ENCODE measurements at regions not wholly inside any gene's neighbourhood (a gene's known extent, or its start where the extent isn't known, plus 50 kb on each side); places are given as distances from the start of the nearest gene placed in this dataset.
"Not testable (repeated sequence)": the region's sequence is repeated elsewhere in the genome, so short reads cannot be mapped to it uniquely, and the experiment has no call there.

DNA sequence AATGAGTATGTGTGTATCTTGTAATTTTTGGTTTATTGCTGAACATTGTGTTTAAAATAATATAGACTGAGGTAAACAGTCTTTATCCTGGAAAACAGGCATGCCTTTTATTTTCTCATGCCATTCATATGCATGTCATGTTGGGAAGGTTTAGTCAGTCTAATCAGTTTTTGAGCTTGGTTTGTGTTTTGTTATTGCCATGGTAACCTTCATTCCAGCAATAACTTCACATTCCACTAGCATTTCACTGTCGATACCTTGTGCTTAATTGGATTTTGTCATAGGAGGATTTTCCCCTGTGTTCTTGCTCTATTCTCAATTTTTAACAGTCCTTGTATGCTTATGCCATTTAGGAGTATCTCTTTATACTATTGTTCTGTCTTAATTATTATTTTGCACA is 140.4 kb downstream of the SPDYE17 start:
- H3K4me1 Mint-ChIP-seq; H3K27ac ChIP-seq (ENCODE audit: low read length); H3K4me1 ChIP-seq (ENCODE audit: control insufficient read depth, insufficient read depth, low read length); H3K4me3 Mint-ChIP-seq; H3K9me3 ChIP-seq (ENCODE audit: control insufficient read depth, insufficient read depth, low read length); H3K27ac Mint-ChIP-seq; H3K36me3 Mint-ChIP-seq; ATAC-seq; DNase-seq; H3K9me3 Mint-ChIP-seq; H3K4me3 ChIP-seq (ENCODE audit: low read length); intact Hi-C loops (cut with micrococcal nuclease); H3K27me3 ChIP-seq (ENCODE audit: control insufficient read depth, insufficient read depth, low read length); H3K36me3 ChIP-seq (ENCODE audit: control insufficient read depth, insufficient read depth, low read length): not testable (repeated sequence)
- WGBS (ENCODE audit: insufficient coverage): no CpG with 5 or more reads among the region's 1 CpG
- peaks cover 18 to 24% of the 10 kb centered on the region in 2 donors for H3K27me3 Mint-ChIP-seq (ENCODE audit: low read depth in 2 of 2)

DNA sequence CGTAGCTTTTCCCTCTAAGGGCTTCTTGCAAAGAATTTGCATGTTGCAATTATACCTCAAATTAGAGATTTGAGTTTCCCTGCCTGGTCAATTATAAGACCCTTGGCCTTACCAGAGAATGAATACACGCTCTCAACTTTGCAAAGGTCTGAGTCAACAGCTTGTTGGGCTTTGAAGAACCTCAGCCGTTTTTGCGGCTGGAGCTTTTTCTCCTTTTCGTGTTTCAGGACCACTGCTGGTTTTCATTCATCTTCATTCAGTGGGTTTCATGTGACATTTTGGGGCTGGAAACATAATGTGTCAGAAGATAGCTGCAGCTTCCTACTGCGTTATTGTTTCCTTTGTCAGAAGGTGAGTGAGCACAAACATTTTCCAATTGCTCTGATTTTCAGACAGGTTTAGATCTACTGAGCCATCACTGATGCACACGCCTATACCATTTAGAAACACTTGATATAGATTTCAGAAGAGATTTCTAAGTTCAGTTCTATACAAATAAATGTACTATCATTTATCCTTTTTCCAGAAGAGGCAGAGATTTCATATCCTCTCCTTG is 152.3 kb downstream of the SPDYE17 start:
- H3K9me3 Mint-ChIP-seq; H3K4me3 ChIP-seq (ENCODE audit: low read length); H3K36me3 Mint-ChIP-seq; H3K4me1 Mint-ChIP-seq; intact Hi-C loops (cut with micrococcal nuclease); H3K27ac Mint-ChIP-seq; H3K9me3 ChIP-seq (ENCODE audit: control insufficient read depth, insufficient read depth, low read length); DNase-seq; H3K27ac ChIP-seq (ENCODE audit: low read length); H3K27me3 ChIP-seq (ENCODE audit: control insufficient read depth, insufficient read depth, low read length); H3K4me3 Mint-ChIP-seq; H3K4me1 ChIP-seq (ENCODE audit: control insufficient read depth, insufficient read depth, low read length); ATAC-seq; H3K36me3 ChIP-seq (ENCODE audit: control insufficient read depth, insufficient read depth, low read length): not testable (repeated sequence)
- H3K27me3 Mint-ChIP-seq (ENCODE audit: low read depth in 2 of 2): peaks cover 8 to 18% of the 10 kb centered on the region in 2 donors
- 62% methylated on average over 3 of the region's 7 CpGs for WGBS (ENCODE audit: insufficient coverage)

DNA sequence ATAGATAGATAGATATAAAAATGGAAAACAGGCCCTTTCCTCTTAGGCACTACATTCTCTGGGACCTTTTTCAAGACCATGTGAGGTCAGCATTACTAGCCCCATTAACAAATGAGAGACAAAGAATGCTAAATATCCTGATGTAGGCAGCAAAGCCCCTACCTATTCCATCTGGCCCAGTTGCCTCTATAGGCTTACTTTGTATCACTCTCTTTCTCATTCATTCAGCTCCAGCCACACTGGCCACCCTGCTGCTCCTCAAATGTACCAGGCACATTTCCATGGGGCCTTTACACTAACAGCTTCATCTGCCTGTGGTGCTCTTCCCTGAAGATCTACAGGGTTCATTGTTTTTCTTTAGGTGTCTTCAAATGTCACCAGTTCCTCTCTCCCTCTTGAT is 156.4 kb downstream of the SPDYE17 start:
- H3K4me3 ChIP-seq (ENCODE audit: low read length); H3K36me3 Mint-ChIP-seq; H3K27me3 ChIP-seq (ENCODE audit: control insufficient read depth, insufficient read depth, low read length); DNase-seq; ATAC-seq; H3K27me3 Mint-ChIP-seq (ENCODE audit: low read depth in 2 of 2); H3K27ac Mint-ChIP-seq; H3K9me3 ChIP-seq (ENCODE audit: control insufficient read depth, insufficient read depth, low read length); intact Hi-C loops (cut with micrococcal nuclease); H3K4me1 ChIP-seq (ENCODE audit: control insufficient read depth, insufficient read depth, low read length); H3K27ac ChIP-seq (ENCODE audit: low read length); H3K4me3 Mint-ChIP-seq; H3K36me3 ChIP-seq (ENCODE audit: control insufficient read depth, insufficient read depth, low read length); H3K4me1 Mint-ChIP-seq; H3K9me3 Mint-ChIP-seq: not testable (repeated sequence)

GRCh38 chr7:76870504-76870808 is 161.7 kb downstream of the SPDYE17 start:
- H3K36me3 ChIP-seq (ENCODE audit: control insufficient read depth, insufficient read depth, low read length); intact Hi-C loops (cut with micrococcal nuclease); ATAC-seq; H3K9me3 Mint-ChIP-seq; H3K27ac ChIP-seq (ENCODE audit: low read length); H3K4me1 Mint-ChIP-seq; H3K27ac Mint-ChIP-seq; DNase-seq; H3K4me3 Mint-ChIP-seq; H3K27me3 ChIP-seq (ENCODE audit: control insufficient read depth, insufficient read depth, low read length); H3K9me3 ChIP-seq (ENCODE audit: control insufficient read depth, insufficient read depth, low read length); H3K4me1 ChIP-seq (ENCODE audit: control insufficient read depth, insufficient read depth, low read length); H3K4me3 ChIP-seq (ENCODE audit: low read length); H3K36me3 Mint-ChIP-seq: not testable (repeated sequence)
- WGBS (ENCODE audit: insufficient coverage): no CpG with 5 or more reads among the region's 1 CpG
- H3K27me3 Mint-ChIP-seq (ENCODE audit: low read depth in 2 of 2): peaks cover 3 to 10% of the 10 kb centered on the region in 2 donors

DNA sequence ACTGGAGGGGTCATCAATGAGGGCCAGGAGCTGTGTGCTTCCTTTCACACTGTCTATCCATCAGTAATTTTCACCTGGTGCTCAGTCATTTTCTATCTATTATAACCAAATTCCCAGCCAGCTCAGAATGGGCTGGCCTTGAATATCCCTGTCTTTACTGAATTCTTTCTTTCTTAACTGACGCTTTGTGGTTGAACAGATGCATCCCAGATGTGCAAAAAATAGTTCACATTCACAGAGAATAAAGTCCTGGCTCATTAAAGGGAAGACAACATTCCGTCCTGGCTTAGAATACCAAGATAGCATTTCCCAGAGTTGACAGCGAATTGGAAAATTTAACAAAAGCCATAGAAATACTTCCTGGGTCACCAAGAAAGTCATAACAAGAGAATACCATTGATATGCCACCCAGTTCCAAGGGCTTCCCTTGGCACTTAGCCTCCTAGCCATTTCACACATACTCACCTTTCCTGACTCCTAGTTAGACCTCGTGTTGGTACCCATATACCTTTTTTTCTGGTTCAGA is 164.7 kb downstream of the SPDYE17 start:
- H3K36me3 Mint-ChIP-seq; H3K27ac ChIP-seq (ENCODE audit: low read length); H3K9me3 ChIP-seq (ENCODE audit: control insufficient read depth, insufficient read depth, low read length); H3K27me3 ChIP-seq (ENCODE audit: control insufficient read depth, insufficient read depth, low read length); intact Hi-C loops (cut with micrococcal nuclease); H3K4me1 ChIP-seq (ENCODE audit: control insufficient read depth, insufficient read depth, low read length); H3K9me3 Mint-ChIP-seq; ATAC-seq; H3K4me3 ChIP-seq (ENCODE audit: low read length); H3K4me1 Mint-ChIP-seq; DNase-seq; H3K27ac Mint-ChIP-seq; H3K36me3 ChIP-seq (ENCODE audit: control insufficient read depth, insufficient read depth, low read length); H3K4me3 Mint-ChIP-seq: not testable (repeated sequence)
- WGBS (ENCODE audit: insufficient coverage): no CpG with 5 or more reads among the region's 4 CpGs
- H3K27me3 Mint-ChIP-seq (ENCODE audit: low read depth in 2 of 2): peaks cover 9 to 29% of the 10 kb centered on the region in 2 donors

- H3K4me1 ChIP-seq (ENCODE audit: control insufficient read depth, insufficient read depth, low read length); H3K9me3 Mint-ChIP-seq; H3K4me3 Mint-ChIP-seq; DNase-seq; H3K36me3 ChIP-seq (ENCODE audit: control insufficient read depth, insufficient read depth, low read length); H3K27ac Mint-ChIP-seq; ATAC-seq; H3K27me3 ChIP-seq (ENCODE audit: control insufficient read depth, insufficient read depth, low read length); H3K4me3 ChIP-seq (ENCODE audit: low read length); H3K36me3 Mint-ChIP-seq; H3K27ac ChIP-seq (ENCODE audit: low read length); intact Hi-C loops (cut with micrococcal nuclease); H3K9me3 ChIP-seq (ENCODE audit: control insufficient read depth, insufficient read depth, low read length); H3K4me1 Mint-ChIP-seq: not testable (repeated sequence)
- H3K27me3 Mint-ChIP-seq (ENCODE audit: low read depth in 2 of 2): peaks cover 9 to 55% of the 10 kb centered on the region in 2 donors
- WGBS (ENCODE audit: insufficient coverage): no CpG with 5 or more reads among the region's 5 CpGs
These were observed 168.9 kb downstream of the SPDYE17 start for GRCh38 chr7:76863150-76863773.

DNA sequence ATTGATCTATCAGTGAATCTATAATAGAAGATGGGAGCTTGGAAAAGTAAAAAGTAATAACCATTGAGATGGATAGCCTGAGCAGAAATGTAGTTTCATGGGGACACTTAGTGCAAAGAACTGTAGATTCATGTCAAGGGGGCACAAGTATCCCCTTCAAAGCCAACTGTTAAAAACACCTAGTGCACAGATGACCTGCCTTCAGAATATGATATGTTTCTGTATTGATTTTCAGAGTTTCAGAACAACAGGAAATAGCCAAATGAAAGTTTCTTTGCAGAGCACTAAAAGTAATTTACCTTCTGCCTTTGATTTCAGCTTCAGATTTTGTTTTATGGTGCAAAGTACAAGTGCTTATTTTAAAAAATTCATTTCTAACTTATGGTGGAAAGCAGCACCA is 169.9 kb downstream of the SPDYE17 start:
- H3K4me1 Mint-ChIP-seq, H3K9me3 Mint-ChIP-seq, H3K27ac Mint-ChIP-seq: not testable (repeated sequence)

GRCh38 chr7:76859933-76860332 is 172.2 kb downstream of the SPDYE17 start:
- H3K9me3 ChIP-seq (ENCODE audit: control insufficient read depth, insufficient read depth, low read length); H3K36me3 ChIP-seq (ENCODE audit: control insufficient read depth, insufficient read depth, low read length); intact Hi-C loops (cut with micrococcal nuclease); H3K27ac ChIP-seq (ENCODE audit: low read length); H3K4me3 Mint-ChIP-seq; H3K27me3 ChIP-seq (ENCODE audit: control insufficient read depth, insufficient read depth, low read length); H3K4me3 ChIP-seq (ENCODE audit: low read length); H3K27ac Mint-ChIP-seq; ATAC-seq; H3K9me3 Mint-ChIP-seq; H3K4me1 Mint-ChIP-seq; H3K36me3 Mint-ChIP-seq; H3K4me1 ChIP-seq (ENCODE audit: control insufficient read depth, insufficient read depth, low read length); DNase-seq: not testable (repeated sequence)
- 85% methylated on average over 3 of the region's 5 CpGs for WGBS (ENCODE audit: insufficient coverage)
- H3K27me3 Mint-ChIP-seq (ENCODE audit: low read depth in 2 of 2): peaks cover 12 to 48% of the 10 kb centered on the region in 2 donors

More for the DNA sequence above, 169.9 kb downstream of the SPDYE17 start:
- H3K4me3 Mint-ChIP-seq; H3K4me1 ChIP-seq (ENCODE audit: control insufficient read depth, insufficient read depth, low read length); H3K36me3 Mint-ChIP-seq; ATAC-seq; H3K4me3 ChIP-seq (ENCODE audit: low read length); H3K27ac ChIP-seq (ENCODE audit: low read length); intact Hi-C loops (cut with micrococcal nuclease); H3K36me3 ChIP-seq (ENCODE audit: control insufficient read depth, insufficient read depth, low read length); DNase-seq; H3K9me3 ChIP-seq (ENCODE audit: control insufficient read depth, insufficient read depth, low read length); H3K27me3 ChIP-seq (ENCODE audit: control insufficient read depth, insufficient read depth, low read length): not testable (repeated sequence)
- peaks cover 9 to 55% of the 10 kb centered on the region in 2 donors for H3K27me3 Mint-ChIP-seq (ENCODE audit: low read depth in 2 of 2)
